CD14-positive monocyte (primary cell): ENCODE measurements at regions not wholly inside any gene's neighbourhood (a gene's known extent, or its start where the extent isn't known, plus 50 kb on each side); places are given as distances from the start of the nearest gene placed in this dataset.

Source experiments
- DNase-seq, 3 donors: peaks; one replicate each; pipeline ENCODE4 v3.0.0-alpha.2; 2011 to 2022
- H2AFZ ChIP-seq: 2 replicates; pipeline ENCODE4 v1.6.0; 2012; ENCODE audit warnings: mild to moderate bottlenecking, low read depth, low read length, inconsistent platforms; ENCODE audit not compliant: insufficient read depth, poor library complexity, severe bottlenecking
- H3K27ac ChIP-seq, 2 donors: 1 replicate in 1 of 2; 2 replicates in 1 of 2; pipeline ENCODE4 v1.5.1; 2012 to 2013; ENCODE audit warnings: low read length in 2 of 2, control low read depth in 1 of 2, inconsistent platforms in 1 of 2, low read depth in 1 of 2, mild to moderate bottlenecking in 1 of 2
- H3K27me3 ChIP-seq, 2 donors: one replicate each; pipeline versions ENCODE4 v1.6.0 to v1.6.1; 2011 to 2013; ENCODE audit warnings: low read length in 2 of 2; ENCODE audit not compliant: control insufficient read depth in 2 of 2, insufficient read depth in 2 of 2
- H3K36me3 ChIP-seq, 2 donors: replicated peaks in 1 of 2; 1 replicate in 1 of 2; 2 replicates in 1 of 2; pipeline versions ENCODE4 v1.5.1 to v1.6.1; 2012 to 2013; ENCODE audit warnings: low read length in 2 of 2, control low read depth in 1 of 2, inconsistent platforms in 1 of 2, mild to moderate bottlenecking in 1 of 2; ENCODE audit not compliant: insufficient read depth in 2 of 2, control insufficient read depth in 1 of 2
- H3K4me1 ChIP-seq, 2 donors: 1 replicate in 1 of 2; 2 replicates in 1 of 2; pipeline versions ENCODE4 v1.5.1 to v1.6.1; 2012 to 2013; ENCODE audit warnings: low read length in 2 of 2, control low read depth in 1 of 2, inconsistent platforms in 1 of 2, mild to moderate bottlenecking in 1 of 2, moderate library complexity in 1 of 2; ENCODE audit not compliant: insufficient read depth in 2 of 2, control insufficient read depth in 1 of 2
- H3K4me2 ChIP-seq: replicated peaks from 2 replicates; pipeline ENCODE3; 2012; ENCODE audit warnings: low read length, moderate library complexity, mild to moderate bottlenecking; ENCODE audit not compliant: poor library complexity, severe bottlenecking; ENCODE audit errors: extremely low read depth
- H3K4me3 ChIP-seq, 3 experiments: fragments of 200-600 bp in 1 of 3; sonication (generic) in 1 of 3; replicated peaks in 1 of 3; 1 replicate in 2 of 3; 2 replicates in 1 of 3; pipeline ENCODE4 v1.5.1; 2011 to 2013; ENCODE audit warnings: low read length in 3 of 3, mild to moderate bottlenecking in 3 of 3, control low read depth in 2 of 3, low read depth in 2 of 3, inconsistent platforms in 1 of 3, moderate library complexity in 1 of 3
- H3K79me2 ChIP-seq: 2 replicates; pipeline ENCODE4 v1.6.0; 2012; ENCODE audit warnings: mild to moderate bottlenecking, control low read depth, inconsistent platforms, low read length, moderate library complexity; ENCODE audit not compliant: insufficient read depth
- H3K9ac ChIP-seq: 2 replicates; pipeline ENCODE4 v1.6.0; 2017; ENCODE audit warnings: low read length, mild to moderate bottlenecking; ENCODE audit not compliant: insufficient read depth, poor library complexity, severe bottlenecking
- H3K9me3 ChIP-seq, 2 donors: replicated peaks in 1 of 2; 1 replicate in 1 of 2; 2 replicates in 1 of 2; pipeline versions ENCODE4 v1.5.1 to v1.6.1; 2012 to 2013; ENCODE audit warnings: low read length in 2 of 2, control low read depth in 1 of 2; ENCODE audit not compliant: control insufficient read depth in 1 of 2, insufficient read depth in 1 of 2
- H4K20me1 ChIP-seq: 2 replicates; pipeline ENCODE4 v1.6.0; 2012; ENCODE audit warnings: mild to moderate bottlenecking, low read length, control low read depth, moderate library complexity; ENCODE audit not compliant: insufficient read depth
- H3K27ac Mint-ChIP-seq, 7 donors: one replicate each; pipeline ENCODE4 v1.8.0; 2020; ENCODE audit warnings: mild to moderate bottlenecking in 7 of 7, mixed read lengths in 7 of 7, moderate library complexity in 6 of 7, inconsistent platforms in 2 of 7
- H3K27me3 Mint-ChIP-seq, 3 donors: one replicate each; pipeline ENCODE4 v1.8.0; 2021 to 2022; ENCODE audit warnings: low read depth in 3 of 3, mild to moderate bottlenecking in 3 of 3, mixed read lengths in 3 of 3, moderate library complexity in 3 of 3, inconsistent platforms in 1 of 3
- H3K36me3 Mint-ChIP-seq, 2 donors: one replicate each; pipeline ENCODE4 v1.8.0; 2020; ENCODE audit warnings: mixed read lengths in 2 of 2, inconsistent platforms in 1 of 2, mild to moderate bottlenecking in 1 of 2
- H3K4me1 Mint-ChIP-seq: one replicate; pipeline ENCODE4 v1.8.0; 2020; ENCODE audit warnings: mild to moderate bottlenecking, mixed read lengths
- H3K4me3 Mint-ChIP-seq, 2 donors: one replicate each; pipeline ENCODE4 v1.8.0; 2020; ENCODE audit warnings: mild to moderate bottlenecking in 2 of 2, mixed read lengths in 2 of 2, moderate library complexity in 1 of 2
- H3K9me3 Mint-ChIP-seq, 7 donors: one replicate each; pipeline ENCODE4 v1.8.0; 2020 to 2022; ENCODE audit warnings: mixed read lengths in 7 of 7, mild to moderate bottlenecking in 6 of 7, moderate library complexity in 6 of 7, inconsistent platforms in 2 of 7
- CTCF ChIP-seq: fragments of 200-600 bp; IDR thresholded peaks from one replicate; pipeline ENCODE4 v1.8.0; 2022; ENCODE audit warnings: antibody characterized with exemption, mild to moderate bottlenecking
- WGBS: methylation state at CpG from one replicate; pipeline ENCODE4 v1.1.5; 2013; ENCODE audit warnings: missing lambda C conversion rate; ENCODE audit not compliant: insufficient coverage; 5-methylcytosine and 5-hydroxymethylcytosine counted together
- intact Hi-C, 2 donors: fragments of 100-400 bp; cut with micrococcal nuclease; formaldehyde crosslinking; loops; one replicate each; pipeline versions ENCODE4 v1.15.0 to v1.15.1; 2023

- Mint-ChIP-seq H3K27me3 (peaks cover 0 to 2% (median 0%) of the 10 kb centered on the region in 3 donors), H3K27ac (peak overlapping the region in 1 of 7 donors; percentile 16), H3K36me3 (no peaks in the 10 kb centered on the region), H3K4me3 (no peak overlapping the region), H3K4me1 (no peaks in the 10 kb centered on the region), H3K9me3 (peaks cover 0 to 3% (median 0%) of the 10 kb centered on the region in 7 donors)
- Histone ChIP-seq H3K27me3 (no peaks in the 10 kb centered on the region), H4K20me1 (no peaks in the 10 kb centered on the region), H3K9ac (no peak overlapping the region), H3K79me2 (no peaks in the 10 kb centered on the region), H3K4me1 (no peaks in the 10 kb centered on the region), H3K9me3 (no peaks in the 10 kb centered on the region), H2AFZ (no peak overlapping the region), H3K4me3 (no peak overlapping the region), H3K36me3 (no peaks in the 10 kb centered on the region), H3K4me2 (no peak overlapping the region), H3K27ac (no peak overlapping the region)
- intact Hi-C loops, result no loop called here
- no CpG with 5 or more reads among the region's 1 CpG for WGBS
- TF ChIP-seq CTCF, result no peak
- DNase-seq, result no peak
Observed at GRCh38 chr7:47702080-47702479, 120.2 kb upstream of the TNS3 start.

- H3K9me3 ChIP-seq, result no peaks in the 10 kb centered on the region
- H3K9me3 Mint-ChIP-seq, result peaks cover 0 to 3% (median 0%) of the 10 kb centered on the region in 7 donors
- no peaks in the 10 kb centered on the region for H3K4me1 Mint-ChIP-seq
- no peaks in the 10 kb centered on the region for H3K4me1 ChIP-seq
- H3K36me3 Mint-ChIP-seq, result no peaks in the 10 kb centered on the region
- H3K4me2 ChIP-seq, result no peak overlapping the region
- no peaks in the 10 kb centered on the region for H3K79me2 ChIP-seq
- no peak overlapping the region for H3K4me3 Mint-ChIP-seq
- no peak overlapping the region for H3K4me3 ChIP-seq
- H4K20me1 ChIP-seq, result no peaks in the 10 kb centered on the region
- H3K27ac Mint-ChIP-seq, result no peak overlapping the region
- H3K27ac ChIP-seq, result no peak overlapping the region
- H2AFZ ChIP-seq, result no peak overlapping the region
- WGBS, result no CpG with 5 or more reads among the region's 1 CpG
- H3K27me3 Mint-ChIP-seq, result peaks cover 0 to 6% (median 2%) of the 10 kb centered on the region in 3 donors
- H3K36me3 ChIP-seq, result no peaks in the 10 kb centered on the region
- intact Hi-C loops, result loop anchor here in 1 of 2 donors (10.0 kb wide), 1 partner anchor 54 kb away; no protein-coding TSS in a partner anchor
- TF ChIP-seq CTCF, result no peak
- no peak overlapping the region for H3K9ac ChIP-seq
- no peaks in the 10 kb centered on the region for H3K27me3 ChIP-seq
- DNase-seq, result no peak
Observed at GRCh38 chr7:47698386-47698785, 116.5 kb upstream of the TNS3 start.
